T-helper 9 cell (primary cell): ENCODE measurements at regions not wholly inside any gene's neighbourhood (a gene's known extent, or its start where the extent isn't known, plus 50 kb on each side); places are given as distances from the start of the nearest gene placed in this dataset.

Experiments
- DNase-seq: peaks from one replicate; pipeline ENCODE4 v3.0.0-alpha.2; 2020

DNA sequence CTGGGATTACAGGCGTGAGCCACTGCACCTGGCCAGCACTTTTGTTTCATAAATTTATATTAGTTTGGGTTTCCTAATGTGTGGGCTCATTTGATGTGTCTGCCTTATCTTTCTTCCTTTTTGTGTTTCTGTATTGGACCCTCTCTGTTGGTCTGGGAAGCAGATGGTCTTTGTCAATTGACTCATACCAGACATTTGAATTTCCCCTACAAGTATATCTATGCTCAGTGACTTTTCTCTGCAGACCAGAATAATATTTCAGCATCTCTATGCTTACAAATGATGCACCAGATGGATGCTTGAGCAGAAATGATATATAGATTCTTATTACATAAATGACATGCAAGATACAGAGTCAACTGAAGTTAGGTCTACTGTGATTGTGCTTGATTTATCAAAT is 329.9 kb upstream of the SLCO3A1 start:
- no peak for DNase-seq

- no peak for DNase-seq
These were observed 329.0 kb upstream of the SLCO3A1 start for GRCh38 chr15:91524534-91524933.

DNA sequence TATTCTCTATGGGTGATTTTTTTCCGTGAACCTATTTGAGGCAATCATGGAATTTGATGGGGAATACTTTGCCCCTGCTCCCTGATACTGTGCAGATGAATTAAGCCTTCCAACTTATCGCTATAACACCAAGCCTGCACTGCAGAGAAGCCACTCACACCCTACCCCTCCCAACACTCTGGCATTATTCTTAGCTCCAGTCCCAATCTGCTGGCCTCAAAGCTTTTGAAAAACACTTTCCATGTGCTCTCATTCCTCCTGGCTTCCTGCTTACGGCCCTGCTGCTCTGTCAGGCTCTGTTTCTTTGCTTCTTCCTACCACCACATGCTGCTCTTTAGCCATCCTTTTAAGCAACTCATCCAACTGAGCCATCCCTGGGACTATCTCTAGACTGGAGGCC is 327.8 kb upstream of the SLCO3A1 start:
- no peak for DNase-seq

DNA sequence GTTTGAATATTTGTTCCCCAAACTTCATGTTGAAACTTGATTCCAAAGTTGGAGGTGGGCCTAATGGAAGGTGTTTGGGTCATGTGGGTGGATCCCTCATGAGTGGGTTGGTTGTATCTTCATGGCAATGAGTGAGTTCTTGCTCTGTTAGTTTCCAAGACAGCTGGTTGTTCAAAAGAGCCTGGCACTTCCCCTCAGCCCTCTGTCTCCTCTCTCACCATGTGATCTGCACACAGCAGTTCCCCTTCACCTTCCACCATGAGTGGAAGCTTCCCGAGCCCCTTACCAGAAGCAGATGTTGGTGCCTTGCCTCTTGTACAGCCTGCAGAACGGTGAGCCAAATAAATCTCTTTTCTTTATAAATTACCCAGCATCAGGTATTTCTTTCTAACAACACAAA is 327.1 kb upstream of the SLCO3A1 start:
- no peak for DNase-seq

- no peak for DNase-seq
These were observed 324.7 kb upstream of the SLCO3A1 start for GRCh38 chr15:91528801-91529200.

DNA sequence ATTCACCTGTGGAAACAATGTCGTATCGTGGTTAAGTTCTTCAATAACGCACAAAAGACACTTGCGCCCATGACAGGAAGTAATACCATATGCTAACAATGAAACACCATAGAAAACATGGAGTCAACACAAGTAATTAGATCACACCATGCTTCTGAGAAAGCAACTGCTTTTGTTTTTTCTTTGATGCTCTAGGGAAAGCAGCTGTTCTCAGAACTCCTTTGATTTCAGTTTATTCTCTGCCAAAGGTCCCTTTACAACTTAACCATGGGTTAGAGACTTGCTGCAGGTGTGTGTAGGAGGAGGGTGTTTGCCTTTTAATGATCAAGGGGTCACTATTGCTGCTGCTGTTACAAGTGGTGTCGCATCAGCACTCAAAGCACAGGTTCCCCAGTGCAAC is 324.0 kb upstream of the SLCO3A1 start:
- no peak for DNase-seq

DNA sequence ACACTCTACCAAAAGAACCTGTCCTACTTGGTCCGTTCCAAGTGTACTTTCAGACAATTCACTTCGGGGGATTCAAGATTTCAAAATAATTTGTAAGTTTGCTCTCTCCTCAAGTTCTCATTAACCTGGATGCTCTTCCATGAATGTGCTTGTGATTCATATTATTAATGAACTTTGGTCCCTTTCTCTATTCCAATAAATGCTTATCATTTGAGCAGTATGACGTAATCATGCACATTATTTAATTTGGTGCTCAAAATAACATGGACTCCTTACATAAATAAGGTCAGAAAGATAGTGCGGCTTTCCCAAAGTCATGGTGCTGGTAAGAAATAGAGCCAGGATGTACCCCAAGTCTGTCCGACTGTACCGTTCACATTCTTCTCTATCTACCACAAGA is 323.2 kb upstream of the SLCO3A1 start:
- no peak for DNase-seq

DNA sequence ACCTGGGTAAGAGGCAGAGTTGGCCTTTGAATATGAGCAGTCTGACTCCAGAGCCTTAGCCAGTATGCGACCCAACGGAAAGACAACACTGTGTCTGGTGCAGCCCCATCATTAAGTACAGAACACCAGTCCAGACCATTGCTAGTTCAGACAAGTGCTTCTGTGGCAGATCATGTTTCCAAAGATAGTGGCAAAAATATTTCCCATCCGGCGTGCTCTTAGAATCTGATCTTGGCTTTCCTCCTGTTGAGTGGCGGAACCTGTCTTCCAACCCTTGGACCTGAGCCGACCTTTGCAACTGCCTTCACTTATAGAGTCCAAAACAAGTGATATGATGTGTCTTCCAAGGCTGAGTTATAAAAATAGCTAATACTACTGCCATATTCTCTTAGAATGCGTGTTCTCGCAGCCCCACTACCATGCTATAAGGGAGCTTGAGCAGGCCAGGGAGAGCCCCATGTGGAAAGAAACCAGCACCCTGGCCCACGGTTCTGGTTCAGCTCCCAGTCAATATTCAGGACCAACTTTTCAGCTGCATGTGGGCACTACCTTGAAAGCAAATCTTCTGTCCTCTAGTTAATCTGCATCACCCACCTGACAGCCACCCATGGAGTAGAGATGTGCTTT is 322.4 kb upstream of the SLCO3A1 start:
- DNase-seq, result no peak

DNA sequence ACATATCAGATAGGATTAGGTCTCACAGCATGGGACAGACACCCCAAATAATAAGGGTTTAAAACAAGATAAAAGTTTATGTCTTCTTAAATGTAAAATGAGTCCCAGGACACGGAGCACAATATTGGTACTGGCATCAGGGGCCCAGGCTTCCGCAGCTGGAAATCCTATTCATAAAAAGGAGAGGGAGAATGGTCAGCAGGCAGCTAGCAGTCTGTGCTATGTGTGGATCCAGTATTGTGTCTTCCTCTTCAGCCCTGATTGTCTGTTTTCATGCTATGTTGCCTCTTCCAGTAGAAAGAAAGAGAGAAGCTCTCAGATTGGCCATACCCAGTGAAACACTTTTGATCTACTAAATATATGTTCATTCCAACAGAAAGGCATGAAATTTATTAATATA is 319.3 kb upstream of the SLCO3A1 start:
- no peak for DNase-seq

DNA sequence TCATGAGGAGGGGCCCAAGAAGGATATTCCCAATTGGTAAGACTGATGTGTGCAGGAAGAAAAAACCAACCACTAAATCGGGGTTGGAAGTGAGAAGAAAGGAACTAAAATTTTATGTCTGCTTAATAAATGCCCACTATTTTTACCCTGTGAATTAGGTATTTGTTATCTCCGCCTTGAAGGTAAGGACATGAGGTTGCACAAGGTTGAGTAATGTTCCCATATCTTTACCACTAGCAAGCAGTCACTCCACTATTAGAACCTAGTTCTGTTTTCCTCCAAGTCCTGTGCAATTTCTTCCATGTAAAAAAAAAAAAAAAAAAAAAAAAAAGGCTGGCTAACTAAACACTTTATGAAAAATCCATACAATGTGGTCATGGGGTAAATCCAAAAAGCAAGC is 318.5 kb upstream of the SLCO3A1 start:
- DNase-seq, result no peak

- DNase-seq, result no peak
These were observed 317.5 kb upstream of the SLCO3A1 start for GRCh38 chr15:91535856-91536500.

DNA sequence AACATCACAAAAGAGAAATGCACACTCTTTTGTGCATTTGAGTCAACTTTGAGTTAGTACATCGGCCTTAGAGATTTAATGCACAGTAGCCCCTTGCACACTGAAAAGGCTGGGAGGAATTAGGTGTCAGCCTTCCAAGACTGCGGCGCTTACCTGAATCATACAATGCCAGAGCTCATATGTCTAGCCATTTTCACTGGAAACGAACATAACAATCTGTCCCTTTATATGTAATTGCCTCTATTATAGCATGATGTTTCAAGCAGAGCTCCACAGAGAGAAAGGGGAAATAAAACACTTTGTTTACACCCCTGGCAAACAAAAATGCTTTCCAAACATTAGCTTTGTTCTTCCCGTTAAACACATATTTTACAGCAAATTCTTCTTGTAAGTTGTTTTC is 315.7 kb upstream of the SLCO3A1 start:
- no peak for DNase-seq

DNA sequence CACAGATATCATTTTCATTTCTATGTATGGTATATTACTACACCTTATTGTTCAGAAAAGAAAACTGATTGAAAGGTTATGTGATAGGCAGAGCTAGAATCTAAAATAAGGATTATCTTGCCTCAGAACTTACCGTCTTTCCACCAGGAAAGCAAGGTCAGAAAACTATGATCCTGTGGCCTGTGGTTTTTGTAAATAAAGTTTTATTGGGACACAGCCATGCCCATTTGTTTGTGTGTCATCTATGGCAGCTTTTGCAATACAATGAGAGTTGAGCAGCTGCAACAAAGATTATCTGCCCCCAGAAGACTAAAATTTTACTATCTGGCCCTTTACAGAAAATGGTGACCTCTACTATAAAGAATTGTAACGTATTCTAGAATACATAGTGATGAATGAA is 314.7 kb upstream of the SLCO3A1 start:
- no peak for DNase-seq

- no peak for DNase-seq
These were observed 312.2 kb upstream of the SLCO3A1 start for GRCh38 chr15:91541286-91541685.

DNA sequence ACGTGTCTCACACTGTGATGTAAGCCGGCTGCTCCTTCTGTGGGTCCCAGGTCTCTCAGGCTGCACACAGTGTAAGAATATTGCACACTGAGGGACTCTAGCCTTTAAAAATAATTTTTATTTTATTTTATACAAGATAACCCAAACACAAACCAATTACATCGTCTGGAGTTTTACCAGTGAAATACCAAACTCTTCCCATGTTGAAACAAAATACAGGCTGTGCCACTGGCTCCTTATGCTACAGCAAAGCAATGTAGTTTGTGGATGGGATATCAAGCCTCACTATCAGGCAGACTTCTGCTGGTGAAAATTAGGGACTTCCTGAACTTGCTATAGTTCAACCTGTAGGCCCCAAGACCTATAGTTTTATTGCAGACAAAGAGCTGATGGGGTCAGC is 311.3 kb upstream of the SLCO3A1 start:
- no peak for DNase-seq

GRCh38 chr15:91547356-91547755 is 306.2 kb upstream of the SLCO3A1 start:
- DNase-seq, result no peak

DNA sequence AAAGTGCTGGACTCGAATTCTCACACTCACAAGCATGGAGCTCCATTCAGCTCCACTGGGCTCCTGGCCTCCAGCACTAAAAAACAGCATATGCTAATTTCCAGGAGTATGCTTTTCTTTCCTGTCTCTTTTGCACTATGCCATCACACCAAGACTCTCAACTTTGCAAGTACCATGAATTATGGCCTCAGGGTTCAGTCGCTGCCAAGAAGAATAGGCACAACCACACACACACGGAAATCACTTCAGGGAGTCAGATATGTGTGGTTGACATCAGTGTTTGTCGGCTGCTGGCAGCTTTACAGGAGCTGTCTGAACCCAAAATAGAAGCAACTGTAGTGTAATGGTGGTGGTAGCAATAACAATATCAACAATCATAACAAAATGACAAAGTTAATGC is 305.0 kb upstream of the SLCO3A1 start:
- no peak for DNase-seq

GRCh38 chr15:91549581-91549980 is 303.9 kb upstream of the SLCO3A1 start:
- no peak for DNase-seq

DNA sequence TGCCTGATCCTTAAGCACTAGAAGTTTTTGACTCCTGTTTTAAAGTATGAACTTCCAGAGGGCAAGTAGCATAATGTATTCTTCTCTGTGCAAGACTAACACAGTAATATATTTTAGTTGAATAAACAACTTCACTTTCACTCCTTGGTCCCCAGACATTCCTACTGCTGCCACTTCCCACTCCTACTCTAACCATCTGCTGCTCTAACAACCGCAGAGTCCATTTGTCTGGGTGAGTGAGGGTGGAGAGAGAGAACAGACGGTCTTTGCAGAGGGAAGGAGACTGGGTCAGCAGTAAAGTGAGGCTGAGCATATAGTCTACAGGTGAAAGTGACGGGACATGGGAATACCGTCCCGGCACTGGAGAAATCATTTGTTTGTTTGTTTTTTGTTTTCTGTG is 301.0 kb upstream of the SLCO3A1 start:
- no peak for DNase-seq

GRCh38 chr15:91553196-91553854 is 300.2 kb upstream of the SLCO3A1 start:
- DNase-seq, result no peak

GRCh38 chr15:91555312-91555711 is 298.2 kb upstream of the SLCO3A1 start:
- no peak for DNase-seq

GRCh38 chr15:91556926-91557325 is 296.6 kb upstream of the SLCO3A1 start:
- no peak for DNase-seq

- no peak for DNase-seq
These were observed 294.4 kb upstream of the SLCO3A1 start for GRCh38 chr15:91559066-91559465.

DNA sequence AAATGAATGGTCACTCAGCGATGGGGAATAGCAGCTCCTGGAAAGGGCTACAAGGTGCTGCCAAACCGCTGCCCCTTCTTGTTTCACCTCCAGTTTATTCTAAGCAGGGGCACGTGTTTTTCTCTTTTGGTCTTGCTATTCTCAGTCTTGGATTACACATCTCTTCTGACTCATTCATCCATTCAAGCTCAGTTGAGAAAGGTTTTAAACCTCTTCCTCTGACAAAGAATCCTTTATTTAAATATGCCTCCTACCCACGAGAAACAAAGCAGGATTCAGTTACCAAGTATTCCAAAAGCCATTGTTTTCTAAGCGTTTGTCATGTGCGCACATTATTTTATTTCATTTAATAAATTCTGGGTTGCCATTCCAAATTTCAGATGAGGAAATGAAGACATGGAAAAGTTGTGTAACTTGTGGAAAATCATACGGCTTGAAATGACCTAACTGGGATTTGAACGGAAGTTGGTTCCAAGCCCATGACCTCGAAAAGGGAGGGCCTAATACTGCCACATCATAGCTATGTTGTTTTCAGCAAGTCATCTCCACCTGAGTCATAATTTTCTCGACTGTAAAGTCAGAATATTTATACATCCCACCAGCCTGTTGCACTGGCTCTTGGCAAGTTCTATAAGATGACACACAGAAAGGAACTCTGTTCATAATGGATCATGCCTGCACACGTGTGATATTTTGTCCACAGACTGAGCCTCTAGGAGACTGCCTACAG is 292.0 kb upstream of the SLCO3A1 start:
- no peak for DNase-seq
